CD14-positive monocyte (primary cell): ENCODE measurements at regions not wholly inside any gene's neighbourhood (a gene's known extent, or its start where the extent isn't known, plus 50 kb on each side); places are given as distances from the start of the nearest gene placed in this dataset.

Source experiments
- DNase-seq, 3 donors: peaks; one replicate each; pipeline ENCODE4 v3.0.0-alpha.2; 2011 to 2022
- H2AFZ ChIP-seq: 2 replicates; pipeline ENCODE4 v1.6.0; 2012; ENCODE audit warnings: mild to moderate bottlenecking, low read depth, low read length, inconsistent platforms; ENCODE audit not compliant: insufficient read depth, poor library complexity, severe bottlenecking
- H3K27ac ChIP-seq, 2 donors: 1 replicate in 1 of 2; 2 replicates in 1 of 2; pipeline ENCODE4 v1.5.1; 2012 to 2013; ENCODE audit warnings: low read length in 2 of 2, control low read depth in 1 of 2, inconsistent platforms in 1 of 2, low read depth in 1 of 2, mild to moderate bottlenecking in 1 of 2
- H3K27me3 ChIP-seq, 2 donors: one replicate each; pipeline versions ENCODE4 v1.6.0 to v1.6.1; 2011 to 2013; ENCODE audit warnings: low read length in 2 of 2; ENCODE audit not compliant: control insufficient read depth in 2 of 2, insufficient read depth in 2 of 2
- H3K36me3 ChIP-seq, 2 donors: replicated peaks in 1 of 2; 1 replicate in 1 of 2; 2 replicates in 1 of 2; pipeline versions ENCODE4 v1.5.1 to v1.6.1; 2012 to 2013; ENCODE audit warnings: low read length in 2 of 2, control low read depth in 1 of 2, inconsistent platforms in 1 of 2, mild to moderate bottlenecking in 1 of 2; ENCODE audit not compliant: insufficient read depth in 2 of 2, control insufficient read depth in 1 of 2
- H3K4me1 ChIP-seq, 2 donors: 1 replicate in 1 of 2; 2 replicates in 1 of 2; pipeline versions ENCODE4 v1.5.1 to v1.6.1; 2012 to 2013; ENCODE audit warnings: low read length in 2 of 2, control low read depth in 1 of 2, inconsistent platforms in 1 of 2, mild to moderate bottlenecking in 1 of 2, moderate library complexity in 1 of 2; ENCODE audit not compliant: insufficient read depth in 2 of 2, control insufficient read depth in 1 of 2
- H3K4me2 ChIP-seq: replicated peaks from 2 replicates; pipeline ENCODE3; 2012; ENCODE audit warnings: low read length, moderate library complexity, mild to moderate bottlenecking; ENCODE audit not compliant: poor library complexity, severe bottlenecking; ENCODE audit errors: extremely low read depth
- H3K4me3 ChIP-seq, 3 experiments: fragments of 200-600 bp in 1 of 3; sonication (generic) in 1 of 3; replicated peaks in 1 of 3; 1 replicate in 2 of 3; 2 replicates in 1 of 3; pipeline ENCODE4 v1.5.1; 2011 to 2013; ENCODE audit warnings: low read length in 3 of 3, mild to moderate bottlenecking in 3 of 3, control low read depth in 2 of 3, low read depth in 2 of 3, inconsistent platforms in 1 of 3, moderate library complexity in 1 of 3
- H3K79me2 ChIP-seq: 2 replicates; pipeline ENCODE4 v1.6.0; 2012; ENCODE audit warnings: mild to moderate bottlenecking, control low read depth, inconsistent platforms, low read length, moderate library complexity; ENCODE audit not compliant: insufficient read depth
- H3K9ac ChIP-seq: 2 replicates; pipeline ENCODE4 v1.6.0; 2017; ENCODE audit warnings: low read length, mild to moderate bottlenecking; ENCODE audit not compliant: insufficient read depth, poor library complexity, severe bottlenecking
- H3K9me3 ChIP-seq, 2 donors: replicated peaks in 1 of 2; 1 replicate in 1 of 2; 2 replicates in 1 of 2; pipeline versions ENCODE4 v1.5.1 to v1.6.1; 2012 to 2013; ENCODE audit warnings: low read length in 2 of 2, control low read depth in 1 of 2; ENCODE audit not compliant: control insufficient read depth in 1 of 2, insufficient read depth in 1 of 2
- H4K20me1 ChIP-seq: 2 replicates; pipeline ENCODE4 v1.6.0; 2012; ENCODE audit warnings: mild to moderate bottlenecking, low read length, control low read depth, moderate library complexity; ENCODE audit not compliant: insufficient read depth
- H3K27ac Mint-ChIP-seq, 7 donors: one replicate each; pipeline ENCODE4 v1.8.0; 2020; ENCODE audit warnings: mild to moderate bottlenecking in 7 of 7, mixed read lengths in 7 of 7, moderate library complexity in 6 of 7, inconsistent platforms in 2 of 7
- H3K27me3 Mint-ChIP-seq, 3 donors: one replicate each; pipeline ENCODE4 v1.8.0; 2021 to 2022; ENCODE audit warnings: low read depth in 3 of 3, mild to moderate bottlenecking in 3 of 3, mixed read lengths in 3 of 3, moderate library complexity in 3 of 3, inconsistent platforms in 1 of 3
- H3K36me3 Mint-ChIP-seq, 2 donors: one replicate each; pipeline ENCODE4 v1.8.0; 2020; ENCODE audit warnings: mixed read lengths in 2 of 2, inconsistent platforms in 1 of 2, mild to moderate bottlenecking in 1 of 2
- H3K4me1 Mint-ChIP-seq: one replicate; pipeline ENCODE4 v1.8.0; 2020; ENCODE audit warnings: mild to moderate bottlenecking, mixed read lengths
- H3K4me3 Mint-ChIP-seq, 2 donors: one replicate each; pipeline ENCODE4 v1.8.0; 2020; ENCODE audit warnings: mild to moderate bottlenecking in 2 of 2, mixed read lengths in 2 of 2, moderate library complexity in 1 of 2
- H3K9me3 Mint-ChIP-seq, 7 donors: one replicate each; pipeline ENCODE4 v1.8.0; 2020 to 2022; ENCODE audit warnings: mixed read lengths in 7 of 7, mild to moderate bottlenecking in 6 of 7, moderate library complexity in 6 of 7, inconsistent platforms in 2 of 7
- WGBS: methylation state at CpG from one replicate; pipeline ENCODE4 v1.1.5; 2013; ENCODE audit warnings: missing lambda C conversion rate; ENCODE audit not compliant: insufficient coverage; 5-methylcytosine and 5-hydroxymethylcytosine counted together
- intact Hi-C, 2 donors: fragments of 100-400 bp; cut with micrococcal nuclease; formaldehyde crosslinking; loops; one replicate each; pipeline versions ENCODE4 v1.15.0 to v1.15.1; 2023
- TF ChIP-seq, protein P1 (sequence below): fragments of 200-600 bp; IDR thresholded peaks from one replicate; pipeline ENCODE4 v1.8.0; 2022; ENCODE audit warnings: antibody characterized with exemption, mild to moderate bottlenecking

DNA sequence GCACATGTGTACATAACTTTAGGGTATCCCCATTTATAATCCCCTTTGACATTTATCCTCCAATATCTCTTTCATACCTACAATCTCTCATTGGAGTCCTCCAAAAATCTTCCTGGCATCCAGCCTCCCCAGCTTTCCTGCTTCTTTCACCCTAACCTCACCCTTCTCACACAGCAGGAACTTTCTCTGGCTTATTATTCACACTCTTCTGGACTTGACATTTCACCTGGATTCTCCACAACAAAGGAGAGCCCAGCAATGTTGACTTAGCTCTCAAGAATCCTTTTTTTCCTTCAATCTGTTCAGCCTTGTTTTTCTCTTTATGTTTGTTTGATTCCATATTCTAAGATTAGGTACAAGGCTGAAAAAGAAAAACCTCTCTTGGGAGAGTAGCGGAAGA is 783.6 kb upstream of the ACVR2A start:
- H3K27ac ChIP-seq: no peak overlapping the region
- TF ChIP-seq, protein P1, sequence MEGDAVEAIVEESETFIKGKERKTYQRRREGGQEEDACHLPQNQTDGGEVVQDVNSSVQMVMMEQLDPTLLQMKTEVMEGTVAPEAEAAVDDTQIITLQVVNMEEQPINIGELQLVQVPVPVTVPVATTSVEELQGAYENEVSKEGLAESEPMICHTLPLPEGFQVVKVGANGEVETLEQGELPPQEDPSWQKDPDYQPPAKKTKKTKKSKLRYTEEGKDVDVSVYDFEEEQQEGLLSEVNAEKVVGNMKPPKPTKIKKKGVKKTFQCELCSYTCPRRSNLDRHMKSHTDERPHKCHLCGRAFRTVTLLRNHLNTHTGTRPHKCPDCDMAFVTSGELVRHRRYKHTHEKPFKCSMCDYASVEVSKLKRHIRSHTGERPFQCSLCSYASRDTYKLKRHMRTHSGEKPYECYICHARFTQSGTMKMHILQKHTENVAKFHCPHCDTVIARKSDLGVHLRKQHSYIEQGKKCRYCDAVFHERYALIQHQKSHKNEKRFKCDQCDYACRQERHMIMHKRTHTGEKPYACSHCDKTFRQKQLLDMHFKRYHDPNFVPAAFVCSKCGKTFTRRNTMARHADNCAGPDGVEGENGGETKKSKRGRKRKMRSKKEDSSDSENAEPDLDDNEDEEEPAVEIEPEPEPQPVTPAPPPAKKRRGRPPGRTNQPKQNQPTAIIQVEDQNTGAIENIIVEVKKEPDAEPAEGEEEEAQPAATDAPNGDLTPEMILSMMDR: no peak
- H3K4me1 ChIP-seq: no peaks in the 10 kb centered on the region
- no CpG with 5 or more reads among the region's 1 CpG for WGBS
- no peaks in the 10 kb centered on the region for H3K27me3 ChIP-seq
- Mint-ChIP-seq H3K9me3 (peaks cover 4 to 23% (median 9%) of the 10 kb centered on the region in 7 donors), H3K27ac (no peak overlapping the region), H3K27me3 (peaks cover 0 to 1% (median 0%) of the 10 kb centered on the region in 3 donors), H3K4me1 (no peaks in the 10 kb centered on the region), H3K36me3 (no peaks in the 10 kb centered on the region), H3K4me3 (no peak overlapping the region)
- no peaks in the 10 kb centered on the region for H4K20me1 ChIP-seq
- H3K36me3 ChIP-seq: no peaks in the 10 kb centered on the region
- intact Hi-C loops: no loop called here
- no peaks in the 10 kb centered on the region for H3K79me2 ChIP-seq
- H3K4me2 ChIP-seq: no peak overlapping the region
- no peak overlapping the region for H3K4me3 ChIP-seq
- peaks cover 0 to 13% of the 10 kb centered on the region in 2 donors for H3K9me3 ChIP-seq
- no peak overlapping the region for H3K9ac ChIP-seq
- no peak for DNase-seq
- no peak overlapping the region for H2AFZ ChIP-seq

DNA sequence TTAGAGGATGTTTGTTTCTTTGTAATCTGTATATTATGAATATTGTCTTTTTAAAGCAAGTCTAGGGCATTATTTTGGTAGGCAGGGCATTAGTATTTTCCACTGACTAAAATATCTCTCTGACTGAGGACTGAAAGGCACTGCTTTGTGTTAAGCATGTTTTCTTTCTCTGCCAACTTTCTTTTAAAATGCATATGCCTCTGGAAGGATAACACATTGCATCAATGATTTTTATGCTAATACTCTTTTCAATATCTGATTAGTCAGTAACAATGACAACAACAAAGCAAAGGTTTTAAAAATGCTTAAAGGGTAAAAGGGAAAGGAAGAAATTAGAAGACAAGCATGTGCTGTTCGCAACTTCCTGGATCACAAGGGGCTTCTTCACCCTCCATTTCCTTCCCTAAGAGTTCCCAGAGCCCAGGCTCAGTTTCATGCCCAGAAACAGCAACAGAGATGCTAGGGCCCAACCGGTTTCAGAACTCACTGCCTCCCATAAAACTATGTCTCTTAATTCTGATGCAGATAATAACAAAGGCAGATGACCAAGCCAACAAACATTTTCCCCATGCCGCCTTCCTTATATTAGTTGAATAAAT is 786.8 kb upstream of the ACVR2A start:
- H3K9me3 ChIP-seq: peaks cover 0 to 6% of the 10 kb centered on the region in 2 donors
- Mint-ChIP-seq H3K4me3 (no peak overlapping the region), H3K27me3 (peaks cover 0 to 2% (median 1%) of the 10 kb centered on the region in 3 donors), H3K27ac (no peak overlapping the region), H3K36me3 (no peaks in the 10 kb centered on the region), H3K9me3 (peaks cover 0 to 9% (median 2%) of the 10 kb centered on the region in 7 donors), H3K4me1 (no peaks in the 10 kb centered on the region)
- TF ChIP-seq, protein P1: no peak
- H3K27me3 ChIP-seq: no peaks in the 10 kb centered on the region
- intact Hi-C loops: no loop called here
- H3K4me1 ChIP-seq: no peaks in the 10 kb centered on the region
- no peak overlapping the region for H3K4me3 ChIP-seq
- H3K27ac ChIP-seq: no peak overlapping the region
- H2AFZ ChIP-seq: no peak overlapping the region
- DNase-seq: no peak
- no peaks in the 10 kb centered on the region for H3K36me3 ChIP-seq
- 60% methylated on average over 1 of the region's 3 CpGs for WGBS
- no peak overlapping the region for H3K4me2 ChIP-seq
- no peaks in the 10 kb centered on the region for H4K20me1 ChIP-seq
- H3K9ac ChIP-seq: no peak overlapping the region
- no peaks in the 10 kb centered on the region for H3K79me2 ChIP-seq
